ENCODE measurements at regions not wholly inside any gene's neighbourhood (a gene's known extent, or its start where the extent isn't known, plus 50 kb on each side); places are given as distances from the start of the nearest gene placed in this dataset.

DNA sequence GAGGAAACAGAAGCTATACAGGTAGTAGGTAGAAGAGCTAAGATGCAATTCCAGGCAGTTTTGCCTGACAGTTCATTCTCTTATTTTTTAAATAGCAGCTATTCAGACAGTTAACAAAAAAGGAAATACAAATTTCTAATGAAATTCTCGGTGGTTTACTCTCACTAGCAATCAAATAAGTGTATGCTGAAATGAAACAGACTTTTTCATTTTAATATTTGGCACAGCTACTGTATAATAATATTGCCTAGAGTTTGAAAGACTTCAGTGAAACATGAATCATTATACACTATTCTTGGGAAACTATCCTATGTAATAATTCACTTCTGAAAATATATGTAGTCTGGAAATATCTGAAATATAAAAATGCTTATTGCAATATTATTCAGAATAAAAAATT lies 463.2 kb upstream of the AGTR1 start:
- CTCF ChIA-PET, result no interaction called here
- POLR2A ChIA-PET, result no interaction called here
- TF ChIP-seq ELF4 (IDR thresholded peaks at IDR 0.05) (no peak), SUZ12 (IDR thresholded peaks at IDR 0.05) (no peak), FOXA1 (IDR thresholded peaks at IDR 0.05) (no peak), BHLHE40 (IDR thresholded peaks at IDR 0.05; ENCODE audit: borderline replicate concordance) (no peak), PKNOX1 (IDR thresholded peaks at IDR 0.05) (no peak), CTBP1 (IDR thresholded peaks at IDR 0.05; ENCODE audit: borderline replicate concordance) (no peak), FOXK2 (IDR thresholded peaks at IDR 0.05) (no peak), TARDBP (IDR thresholded peaks at IDR 0.05) (no peak)
- no peak for DNase-seq (ENCODE audit: extremely low spot score)

- ChIA-PET POLR2A (no interaction called here), CTCF (no interaction called here)
- no peak for DNase-seq (ENCODE audit: extremely low spot score)
- no peak for TF ChIP-seq FOXA1 (IDR thresholded peaks at IDR 0.05)
- no peak for TF ChIP-seq FOXK2 (IDR thresholded peaks at IDR 0.05)
- no peak for TF ChIP-seq NFRKB (IDR thresholded peaks at IDR 0.05)
- TF ChIP-seq HDGF (IDR thresholded peaks at IDR 0.05; ENCODE audit: borderline replicate concordance), result no peak
- TF ChIP-seq LEF1 (IDR thresholded peaks at IDR 0.05; ENCODE audit: borderline replicate concordance), result no peak
- TF ChIP-seq ARNT (IDR thresholded peaks at IDR 0.05), result no peak
These were observed 462.1 kb upstream of the AGTR1 start for GRCh38 chr3:148235566-148235965.

DNA sequence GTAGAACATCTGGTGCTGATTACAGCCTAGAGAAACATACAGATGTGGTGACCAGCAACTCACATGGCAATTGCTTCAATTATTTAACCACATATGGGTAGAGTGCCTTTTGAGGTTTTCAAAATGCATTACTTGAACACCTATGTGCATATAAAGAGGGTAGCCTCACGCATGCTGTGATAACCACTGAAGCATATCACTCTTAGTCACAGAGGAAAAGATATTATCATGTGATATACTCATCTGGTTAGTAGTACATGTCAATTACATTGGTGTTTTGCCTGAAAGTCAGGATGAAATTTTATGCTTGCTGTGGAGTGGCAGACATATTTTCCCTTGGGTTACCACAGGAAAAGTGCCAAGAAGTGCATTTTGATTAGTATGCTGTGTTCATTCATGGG lies 459.3 kb upstream of the AGTR1 start:
- no peak for TF ChIP-seq ZNF384 (IDR thresholded peaks at IDR 0.05)
- TF ChIP-seq HDGF (IDR thresholded peaks at IDR 0.05; ENCODE audit: borderline replicate concordance), result no peak
- TF ChIP-seq SP1 (IDR thresholded peaks at IDR 0.05), result no peak
- no peak for TF ChIP-seq BHLHE40 (IDR thresholded peaks at IDR 0.05; ENCODE audit: borderline replicate concordance)
- TF ChIP-seq FOXA1 (IDR thresholded peaks at IDR 0.05), result no peak
- no peak for TF ChIP-seq NFRKB (IDR thresholded peaks at IDR 0.05)
- ChIA-PET POLR2A (no interaction called here), CTCF (no interaction called here)
- DNase-seq (ENCODE audit: extremely low spot score), result no peak

GRCh38 chr3:148240351-148240750 lies 457.4 kb upstream of the AGTR1 start:
- no peak for DNase-seq (ENCODE audit: extremely low spot score)
- ChIA-PET POLR2A (no interaction called here), CTCF (no interaction called here)

DNA sequence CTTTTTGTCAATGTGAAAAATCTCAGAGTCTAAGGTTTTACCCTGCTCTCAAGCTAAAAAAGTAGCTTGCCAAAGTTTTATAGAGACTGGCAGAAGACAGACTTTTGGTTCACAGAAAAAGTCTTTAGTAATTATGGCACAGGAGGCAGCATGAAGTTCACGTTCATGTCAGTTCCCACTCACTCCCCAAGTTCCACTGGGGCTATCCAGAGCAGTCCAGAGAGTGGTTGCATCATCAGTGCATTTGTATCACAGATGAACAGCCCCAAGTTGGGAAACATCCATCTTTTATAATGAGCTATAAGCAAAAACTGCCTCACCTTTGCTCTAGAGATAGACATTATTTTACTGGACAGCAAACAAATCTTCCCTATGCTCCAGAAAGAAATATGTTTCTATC lies 454.1 kb upstream of the AGTR1 start:
- DNase-seq (ENCODE audit: extremely low spot score), result no peak
- POLR2A ChIA-PET, result no interaction called here
- CTCF ChIA-PET, result no interaction called here
- TF ChIP-seq L3MBTL2 (conservative IDR thresholded peaks at IDR 0.05) (no peak), FOXA1 (IDR thresholded peaks at IDR 0.05) (no peak), ELF4 (IDR thresholded peaks at IDR 0.05) (no peak), HDGF (IDR thresholded peaks at IDR 0.05; ENCODE audit: borderline replicate concordance) (no peak), FOXK2 (IDR thresholded peaks at IDR 0.05) (no peak), PKNOX1 (IDR thresholded peaks at IDR 0.05) (no peak), CTBP1 (IDR thresholded peaks at IDR 0.05; ENCODE audit: borderline replicate concordance) (no peak), ZNF384 (IDR thresholded peaks at IDR 0.05) (no peak), SUZ12 (IDR thresholded peaks at IDR 0.05) (no peak)

More at GRCh38 chr3:148240351-148240750, 457.4 kb upstream of the AGTR1 start:
- TF ChIP-seq ARNT (IDR thresholded peaks at IDR 0.05) (no peak), FOXA1 (IDR thresholded peaks at IDR 0.05) (no peak), HDGF (IDR thresholded peaks at IDR 0.05; ENCODE audit: borderline replicate concordance) (no peak), TARDBP (IDR thresholded peaks at IDR 0.05) (no peak), ZNF384 (IDR thresholded peaks at IDR 0.05) (no peak), BHLHE40 (IDR thresholded peaks at IDR 0.05; ENCODE audit: borderline replicate concordance) (no peak), L3MBTL2 (conservative IDR thresholded peaks at IDR 0.05) (no peak), FOXM1 (IDR thresholded peaks at IDR 0.05; ENCODE audit: borderline replicate concordance) (no peak), ELF4 (IDR thresholded peaks at IDR 0.05) (no peak), SP1 (IDR thresholded peaks at IDR 0.05) (no peak), LEF1 (IDR thresholded peaks at IDR 0.05; ENCODE audit: borderline replicate concordance) (no peak), PKNOX1 (IDR thresholded peaks at IDR 0.05) (no peak), FOXK2 (IDR thresholded peaks at IDR 0.05) (no peak), NFRKB (IDR thresholded peaks at IDR 0.05) (no peak), CTBP1 (IDR thresholded peaks at IDR 0.05; ENCODE audit: borderline replicate concordance) (no peak), SUZ12 (IDR thresholded peaks at IDR 0.05) (no peak)

GRCh38 chr3:148246291-148246923 lies 451.3 kb upstream of the AGTR1 start:
- POLR2A ChIA-PET, result no interaction called here

More at GRCh38 chr3:148246291-148246923, 451.3 kb upstream of the AGTR1 start:
- CTCF ChIA-PET, result interaction anchor here (0.7 kb wide), 1 partner anchor 175 kb away, joined by 3 read pairs; no protein-coding TSS in a partner anchor
- TF ChIP-seq SUZ12 (IDR thresholded peaks at IDR 0.05) (no peak), FOXK2 (IDR thresholded peaks at IDR 0.05) (no peak), HDGF (IDR thresholded peaks at IDR 0.05; ENCODE audit: borderline replicate concordance) (no peak), ELF4 (IDR thresholded peaks at IDR 0.05) (no peak), BHLHE40 (IDR thresholded peaks at IDR 0.05; ENCODE audit: borderline replicate concordance) (no peak), ARNT (IDR thresholded peaks at IDR 0.05) (no peak), FOXA1 (IDR thresholded peaks at IDR 0.05) (no peak), PKNOX1 (IDR thresholded peaks at IDR 0.05) (no peak), NFRKB (IDR thresholded peaks at IDR 0.05) (no peak)
- DNase-seq (ENCODE audit: extremely low spot score), result no peak

Measured in HEK293T (cell line).